Astrocyte of the spinal cord (primary cell): ENCODE measurements at regions not wholly inside any gene's neighbourhood (a gene's known extent, or its start where the extent isn't known, plus 50 kb on each side); places are given as distances from the start of the nearest gene placed in this dataset.

Experiments
- DNase-seq: peaks from one replicate; pipeline ENCODE4 v3.0.0; 2011; ENCODE audit warnings: low read depth, low spot score
- H3K4me3 ChIP-seq: 2 replicates; pipeline ENCODE4 v1.5.1; 2011; ENCODE audit warnings: low read depth, mild to moderate bottlenecking, low read length, moderate library complexity
- CTCF ChIP-seq: IDR thresholded peaks from 2 replicates; pipeline ENCODE4 v1.5.1; 2012; ENCODE audit warnings: low read depth, mild to moderate bottlenecking, low read length, inconsistent platforms
- in situ Hi-C: cut with HindIII; loops from 2 replicates; pipeline ENCODE4 v1.10.0; 2017; ENCODE audit warnings: low sequenced_read_pairs

GRCh38 chr7:106797937-106798336, 67.1 kb upstream of the PIK3CG start:
- no peak overlapping the region for H3K4me3 ChIP-seq
- no peak for DNase-seq
- in situ Hi-C loops: no loop called here
- no peak for TF ChIP-seq CTCF

GRCh38 chr7:106802589-106802988, 62.5 kb upstream of the PIK3CG start:
- no peak for DNase-seq
- in situ Hi-C loops: no loop called here
- no peak overlapping the region for H3K4me3 ChIP-seq
- no peak for TF ChIP-seq CTCF

- no peak for DNase-seq
- TF ChIP-seq CTCF: no peak
- in situ Hi-C loops: no loop called here
- H3K4me3 ChIP-seq: no peak overlapping the region
Measured at GRCh38 chr7:106806556-106806955, 58.5 kb upstream of the PIK3CG start.

- DNase-seq: no peak
- no peak overlapping the region for H3K4me3 ChIP-seq
- no peak for TF ChIP-seq CTCF
- in situ Hi-C loops: no loop called here
Measured at GRCh38 chr7:106807474-106807873, 57.6 kb upstream of the PIK3CG start.

GRCh38 chr7:106808967-106809635, 56.0 kb upstream of the PIK3CG start:
- in situ Hi-C loops: no loop called here
- no peak for DNase-seq
- no peak overlapping the region for H3K4me3 ChIP-seq
- no peak for TF ChIP-seq CTCF

GRCh38 chr7:106811472-106811871, 53.6 kb upstream of the PIK3CG start:
- DNase-seq: no peak
- TF ChIP-seq CTCF: no peak
- H3K4me3 ChIP-seq: no peak overlapping the region
- in situ Hi-C loops: no loop called here
